GM23338 (cell line): ENCODE measurements at regions not wholly inside any gene's neighbourhood (a gene's known extent, or its start where the extent isn't known, plus 50 kb on each side); places are given as distances from the start of the nearest gene placed in this dataset.

ENCODE experiments used
- CTCF ChIP-seq, 2 experiments: fragments of 200-600 bp in 1 of 2; sonication (generic) in 1 of 2; conservative IDR thresholded peaks; 2 replicates each; pipeline versions ENCODE4 v1.5.1 to v1.6.1; 2016 to 2017; ENCODE audit warnings: antibody characterized with exemption in 2 of 2, low read depth in 2 of 2, mild to moderate bottlenecking in 2 of 2, moderate library complexity in 1 of 2
- EZH2phosphoT487 ChIP-seq: fragments of 200-600 bp; sonication (generic); IDR thresholded peaks from one replicate; pipeline ENCODE4 v1.8.1; 2018; ENCODE audit warnings: antibody characterized with exemption; ENCODE audit not compliant: unreplicated experiment
- JUNB ChIP-seq: IDR thresholded peaks from one replicate; pipeline ENCODE4 v1.6.1; 2016; ENCODE audit warnings: antibody characterized with exemption; ENCODE audit not compliant: unreplicated experiment
- POLR2AphosphoS5 ChIP-seq: IDR thresholded peaks from 2 replicates; pipeline ENCODE4 v1.6.1; 2016; ENCODE audit warnings: antibody characterized with exemption, low read depth
- REST ChIP-seq: IDR thresholded peaks from one replicate; pipeline ENCODE4 v1.6.1; 2018; ENCODE audit warnings: antibody characterized with exemption; ENCODE audit not compliant: unreplicated experiment

GRCh38 chr7:35993676-35994606 lies 159.1 kb upstream of the EEPD1 start:
- no peak for TF ChIP-seq REST
- TF ChIP-seq CTCF (conservative IDR thresholded peaks at IDR 0.05; ENCODE audit: low read depth in 2 of 2): no peak
- no peak for TF ChIP-seq JUNB
- no peak for TF ChIP-seq POLR2AphosphoS5
- no peak for TF ChIP-seq EZH2phosphoT487
